ENCODE measurements at regions not wholly inside any gene's neighbourhood (a gene's known extent, or its start where the extent isn't known, plus 50 kb on each side); places are given as distances from the start of the nearest gene placed in this dataset.

DNA sequence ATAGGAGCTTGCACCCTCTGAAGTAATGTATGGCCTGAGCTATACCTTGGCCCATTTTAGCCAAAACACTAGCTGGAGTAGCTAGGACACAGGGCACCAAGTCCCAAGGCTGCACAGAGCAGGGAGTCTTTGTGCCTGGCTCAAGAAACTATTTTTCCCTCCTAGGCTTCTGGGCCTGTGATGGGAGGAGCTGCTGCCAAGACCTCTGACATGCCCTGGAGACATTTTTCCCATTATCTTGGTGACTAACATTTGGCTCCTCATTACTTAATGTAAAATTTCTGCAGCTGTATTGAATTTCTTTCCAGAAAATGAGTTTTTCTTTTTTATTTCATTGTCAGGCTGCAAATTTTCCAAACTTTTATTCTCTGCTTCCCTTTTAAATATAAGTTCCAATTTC, 1099.2 kb downstream of the CDH18 start:
- TF ChIP-seq, protein P1, sequence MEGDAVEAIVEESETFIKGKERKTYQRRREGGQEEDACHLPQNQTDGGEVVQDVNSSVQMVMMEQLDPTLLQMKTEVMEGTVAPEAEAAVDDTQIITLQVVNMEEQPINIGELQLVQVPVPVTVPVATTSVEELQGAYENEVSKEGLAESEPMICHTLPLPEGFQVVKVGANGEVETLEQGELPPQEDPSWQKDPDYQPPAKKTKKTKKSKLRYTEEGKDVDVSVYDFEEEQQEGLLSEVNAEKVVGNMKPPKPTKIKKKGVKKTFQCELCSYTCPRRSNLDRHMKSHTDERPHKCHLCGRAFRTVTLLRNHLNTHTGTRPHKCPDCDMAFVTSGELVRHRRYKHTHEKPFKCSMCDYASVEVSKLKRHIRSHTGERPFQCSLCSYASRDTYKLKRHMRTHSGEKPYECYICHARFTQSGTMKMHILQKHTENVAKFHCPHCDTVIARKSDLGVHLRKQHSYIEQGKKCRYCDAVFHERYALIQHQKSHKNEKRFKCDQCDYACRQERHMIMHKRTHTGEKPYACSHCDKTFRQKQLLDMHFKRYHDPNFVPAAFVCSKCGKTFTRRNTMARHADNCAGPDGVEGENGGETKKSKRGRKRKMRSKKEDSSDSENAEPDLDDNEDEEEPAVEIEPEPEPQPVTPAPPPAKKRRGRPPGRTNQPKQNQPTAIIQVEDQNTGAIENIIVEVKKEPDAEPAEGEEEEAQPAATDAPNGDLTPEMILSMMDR (IDR thresholded peaks at IDR 0.05), result no peak
- TF ChIP-seq POLR2A (IDR thresholded peaks at IDR 0.05), result no peak

All from uterus (tissue), 2 donors.